Fibroblast of gingiva (primary cell): ENCODE measurements at regions not wholly inside any gene's neighbourhood (a gene's known extent, or its start where the extent isn't known, plus 50 kb on each side); places are given as distances from the start of the nearest gene placed in this dataset.
"Not testable (repeated sequence)": the region's sequence is repeated elsewhere in the genome, so short reads cannot be mapped to it uniquely, and the experiment has no call there.

Source experiments
- DNase-seq: peaks from one replicate; pipeline ENCODE4 v3.0.0-alpha.2; 2011; ENCODE audit warnings: low read depth

- DNase-seq = no peak
Measured at GRCh38 chr4:116664198-116664597, 421.2 kb downstream of the TRAM1L1 start.

GRCh38 chr4:116639070-116639577 lies 446.3 kb downstream of the TRAM1L1 start:
- DNase-seq = no peak

- DNase-seq = no peak
Measured at GRCh38 chr4:116638592-116638991, 446.8 kb downstream of the TRAM1L1 start.

GRCh38 chr4:116636917-116637316 lies 448.5 kb downstream of the TRAM1L1 start:
- no peak for DNase-seq

DNA sequence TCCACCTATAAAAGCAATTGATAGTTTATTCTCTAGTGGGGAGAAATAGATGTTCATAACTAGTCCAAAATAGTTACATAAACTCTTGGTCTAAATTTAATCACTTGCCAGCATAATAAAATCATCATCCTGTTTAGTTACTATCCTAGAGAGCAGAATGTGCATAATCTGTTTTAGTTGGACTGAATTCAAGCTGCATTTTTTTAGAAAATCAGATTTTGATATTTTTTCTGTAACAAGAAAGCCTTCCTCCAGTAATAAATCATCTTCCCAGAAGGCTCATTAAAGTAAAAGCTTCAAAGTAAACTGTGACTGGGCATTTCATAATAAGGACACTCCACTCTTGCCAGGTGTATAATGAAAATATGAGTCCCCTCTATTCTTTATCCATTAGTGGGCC lies 453.1 kb downstream of the TRAM1L1 start:
- no peak for DNase-seq

DNA sequence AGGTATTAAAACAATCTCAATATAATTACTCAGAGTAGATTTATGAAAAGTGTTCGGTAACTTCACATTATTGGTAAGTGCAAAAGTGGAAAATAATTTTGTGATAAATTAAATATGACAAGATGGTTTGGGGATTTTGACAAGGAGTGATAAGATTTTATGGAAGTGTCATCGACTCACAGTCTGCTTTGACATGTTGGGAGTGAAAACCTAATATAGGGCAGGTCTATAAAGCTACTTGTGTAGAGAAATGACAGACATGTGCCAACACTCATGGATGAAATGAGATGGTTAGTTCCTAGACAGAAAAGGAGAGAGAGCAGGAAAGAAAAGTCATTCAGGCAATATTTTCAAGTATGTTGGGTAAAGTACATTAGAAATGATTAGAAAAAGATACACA lies 456.8 kb downstream of the TRAM1L1 start:
- DNase-seq = no peak

DNA sequence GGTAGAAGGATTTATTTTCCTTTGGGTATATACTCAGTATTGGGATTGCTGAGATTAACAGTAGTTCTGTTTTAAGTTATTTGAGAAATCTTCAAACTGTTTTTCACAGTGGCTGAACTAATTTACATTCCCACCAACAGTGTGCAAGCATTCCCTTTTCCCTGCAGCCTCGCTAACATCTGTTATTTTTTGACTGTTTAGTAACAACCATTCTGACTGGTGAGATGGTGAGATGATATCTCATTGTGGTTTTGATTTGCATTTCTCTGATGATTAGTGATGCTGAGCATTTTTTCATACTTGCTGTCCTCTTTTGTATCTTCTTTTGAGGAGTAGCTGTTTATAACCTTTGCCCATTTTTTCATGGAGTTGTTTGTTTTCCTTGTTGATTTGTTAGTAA lies 457.8 kb downstream of the TRAM1L1 start:
- no peak for DNase-seq

DNA sequence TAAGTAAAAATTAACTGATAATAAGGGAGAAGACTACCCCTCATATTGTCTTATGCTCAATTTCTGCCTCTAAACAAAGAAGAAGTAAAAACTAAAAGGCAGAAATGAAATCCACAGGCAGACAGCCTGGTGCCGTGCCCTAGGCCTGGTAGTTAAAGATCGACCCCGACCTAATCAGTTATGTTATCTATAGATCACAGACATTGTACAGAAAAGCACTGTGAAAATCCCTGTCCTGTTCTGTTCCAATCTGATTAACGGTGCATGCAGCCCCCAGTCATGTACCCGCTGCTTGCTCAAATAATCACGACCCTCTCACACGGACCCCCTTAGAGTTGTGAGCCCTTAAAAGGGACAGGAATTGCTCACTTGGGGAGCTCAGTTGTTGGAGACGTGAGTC lies 465.9 kb downstream of the TRAM1L1 start:
- DNase-seq = not testable (repeated sequence)

- DNase-seq = no peak
Measured at GRCh38 chr4:116618638-116619037, 466.7 kb downstream of the TRAM1L1 start.

GRCh38 chr4:116603096-116603495 lies 482.3 kb downstream of the TRAM1L1 start:
- no peak for DNase-seq

DNA sequence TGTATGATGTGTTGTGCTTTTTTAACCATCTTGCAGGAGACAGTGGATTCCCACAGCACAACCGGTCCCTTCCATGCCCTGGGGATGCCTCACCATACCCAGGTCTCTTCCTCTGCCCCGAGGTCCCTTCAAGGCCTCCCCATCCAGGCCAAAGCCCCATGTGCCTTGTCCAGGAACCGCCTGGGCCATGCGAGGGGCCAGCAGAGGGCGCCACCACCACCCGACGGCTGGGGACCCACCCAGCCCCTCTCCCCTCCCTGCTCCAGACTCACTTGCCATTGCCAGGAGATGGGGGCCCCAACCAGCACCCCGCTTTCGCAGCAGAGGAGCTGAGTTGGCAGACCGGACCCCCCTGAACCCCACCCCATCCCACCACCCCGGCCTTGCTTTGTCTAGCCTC lies 485.5 kb downstream of the TRAM1L1 start:
- no peak for DNase-seq

- no peak for DNase-seq
Measured at GRCh38 chr4:116598980-116599789, 486.2 kb downstream of the TRAM1L1 start.

DNA sequence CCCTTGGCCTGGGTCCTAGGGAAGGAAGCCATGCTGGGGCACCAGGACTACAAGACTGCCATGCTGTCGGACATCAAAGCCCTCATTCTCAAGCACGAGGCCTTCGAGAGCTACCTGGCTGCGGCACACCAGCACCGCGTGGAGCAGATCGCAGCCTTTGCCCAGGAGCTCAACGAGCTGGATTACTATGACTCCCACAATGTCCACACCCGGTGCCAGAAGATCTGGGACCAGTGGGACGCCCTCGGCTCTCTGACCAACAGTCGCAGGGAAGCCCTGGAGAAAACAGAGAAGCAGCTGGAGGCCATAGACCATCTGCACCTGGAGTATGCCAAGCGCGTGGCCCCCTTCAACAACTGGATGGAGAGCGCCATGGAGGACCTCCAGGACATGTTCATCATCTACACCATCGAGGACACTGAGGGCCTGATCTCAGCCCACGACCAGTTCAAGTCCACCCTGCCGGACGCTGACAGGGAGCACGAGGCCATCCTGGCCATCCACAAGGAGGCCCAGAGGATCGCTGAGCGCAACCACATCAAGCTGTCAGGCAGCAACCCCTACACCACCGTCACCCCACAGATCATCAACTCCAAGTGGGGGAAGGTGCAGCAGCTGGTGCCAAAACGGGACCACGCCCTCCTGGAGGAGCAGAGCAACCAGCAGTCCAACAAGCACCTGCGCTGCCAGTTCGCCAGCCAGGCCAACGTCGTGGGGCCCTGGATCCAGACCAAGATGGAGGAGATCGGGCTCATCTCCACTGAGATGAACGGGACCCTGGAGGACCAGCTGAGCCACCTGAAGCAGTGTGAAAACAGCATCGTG lies 487.0 kb downstream of the TRAM1L1 start:
- DNase-seq = no peak

DNA sequence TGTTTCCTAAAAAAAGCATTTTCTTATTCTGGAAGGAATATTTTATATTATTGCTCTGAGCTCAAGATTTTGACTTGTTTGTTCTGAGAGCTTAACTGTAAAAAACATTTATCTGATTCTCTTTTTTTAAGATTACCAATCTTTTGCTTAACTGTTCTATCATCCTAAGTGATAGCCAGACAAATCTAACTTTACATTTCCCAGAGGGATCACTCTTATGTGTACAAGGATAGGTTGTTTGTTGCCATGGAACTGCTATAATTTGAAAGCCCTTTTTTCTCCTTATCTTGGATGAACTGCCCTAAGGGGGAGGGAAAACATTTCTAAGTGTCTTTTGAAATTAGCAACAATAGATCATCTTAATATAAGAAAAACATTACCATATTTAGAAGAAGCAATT lies 494.7 kb downstream of the TRAM1L1 start:
- DNase-seq = no peak

DNA sequence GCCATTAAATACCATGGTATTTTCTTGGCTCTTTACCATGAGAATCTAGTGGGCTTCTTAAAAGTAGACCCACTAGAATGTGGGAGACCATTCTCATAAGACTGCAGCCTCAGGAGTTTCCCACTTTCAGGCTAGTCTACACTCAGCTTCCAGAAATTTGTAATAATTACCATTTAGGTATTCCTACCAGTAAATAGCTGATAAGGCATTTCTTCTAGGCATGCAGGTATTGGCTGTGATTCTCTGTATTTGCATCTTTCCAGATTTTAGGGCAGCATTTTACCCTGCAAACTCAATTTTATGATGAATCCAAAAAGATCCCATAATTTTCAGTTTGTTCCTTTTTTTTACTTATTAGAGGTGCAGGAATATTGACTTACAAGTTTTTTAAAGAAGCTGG lies 496.6 kb downstream of the TRAM1L1 start:
- DNase-seq = no peak

DNA sequence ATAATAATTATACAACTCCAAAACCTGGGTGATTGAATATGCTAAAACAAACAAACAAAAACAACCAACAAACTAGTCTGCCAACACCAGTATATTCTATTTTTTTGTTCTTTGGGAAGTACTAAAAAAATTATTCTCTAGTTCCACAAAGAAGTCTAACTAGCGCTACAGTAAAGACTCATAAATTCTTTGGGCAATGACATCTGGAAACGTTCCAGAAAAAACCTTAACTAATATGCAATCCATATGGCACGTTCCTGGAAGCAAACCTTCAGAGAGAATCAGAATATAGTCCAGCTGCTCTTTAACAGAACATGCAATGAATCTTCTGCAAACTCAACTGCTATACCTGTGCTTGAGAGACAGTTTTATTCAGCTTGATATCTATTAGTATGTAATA lies 500.1 kb downstream of the TRAM1L1 start:
- DNase-seq = no peak

DNA sequence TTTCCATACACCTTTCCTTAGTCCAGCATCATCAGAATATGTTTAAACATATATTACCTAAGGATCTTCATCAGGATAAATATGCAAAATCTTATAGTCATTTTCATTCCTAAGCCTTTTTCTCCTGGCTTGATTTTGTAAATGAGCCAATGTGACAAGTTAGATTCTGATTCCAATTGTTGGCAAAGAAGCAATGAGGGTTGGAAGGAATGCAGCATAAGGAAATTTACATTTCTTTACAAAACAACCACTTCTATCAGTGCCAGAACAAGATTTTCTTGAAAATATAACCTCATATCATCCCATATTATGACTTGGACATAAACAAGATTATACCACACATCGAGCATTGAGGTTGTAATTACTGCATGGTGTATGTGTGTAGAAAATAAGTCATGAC lies 508.1 kb downstream of the TRAM1L1 start:
- no peak for DNase-seq

DNA sequence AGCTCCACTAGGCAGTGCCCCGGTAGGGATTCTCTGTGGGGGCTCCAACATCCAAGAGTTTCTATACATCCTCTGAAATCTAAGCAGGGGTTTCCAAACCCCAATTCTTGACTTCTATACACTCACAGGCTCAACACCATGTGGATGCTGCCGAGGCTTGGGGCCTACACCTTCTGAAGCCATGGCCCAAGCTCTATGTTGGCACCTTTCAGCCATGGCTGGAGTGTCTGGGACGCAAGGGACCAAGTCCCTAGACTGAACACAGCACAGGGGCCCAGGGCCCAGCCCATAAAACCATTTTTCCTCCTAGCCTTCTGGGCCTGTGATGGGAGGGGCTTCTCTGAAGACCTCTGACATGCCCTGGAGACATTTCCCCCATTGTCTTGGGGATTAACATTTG lies 511.8 kb downstream of the TRAM1L1 start:
- no peak for DNase-seq

DNA sequence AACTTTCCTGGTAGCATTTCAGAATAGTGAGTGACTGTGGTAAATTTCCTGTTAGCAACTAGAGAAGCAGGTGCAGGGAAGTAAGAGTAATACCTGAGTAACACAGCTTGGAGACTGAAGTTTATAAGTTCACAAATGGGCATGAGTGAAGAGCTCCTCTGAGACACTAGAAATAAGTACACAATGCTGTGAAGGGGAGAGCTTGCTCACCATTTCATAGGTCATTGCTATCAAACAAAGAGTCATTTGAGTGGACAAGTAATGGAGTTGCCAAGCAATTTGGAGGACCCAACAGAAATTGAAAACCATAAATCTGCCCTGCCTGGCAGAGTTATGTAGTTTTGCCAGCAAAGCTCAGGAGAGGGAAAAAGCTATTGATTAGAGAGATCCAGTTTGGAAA lies 523.6 kb downstream of the TRAM1L1 start:
- no peak for DNase-seq

- DNase-seq = no peak
Measured at GRCh38 chr4:116551806-116552205, 533.6 kb downstream of the TRAM1L1 start.

GRCh38 chr4:116547632-116548031 lies 537.7 kb downstream of the TRAM1L1 start:
- no peak for DNase-seq

DNA sequence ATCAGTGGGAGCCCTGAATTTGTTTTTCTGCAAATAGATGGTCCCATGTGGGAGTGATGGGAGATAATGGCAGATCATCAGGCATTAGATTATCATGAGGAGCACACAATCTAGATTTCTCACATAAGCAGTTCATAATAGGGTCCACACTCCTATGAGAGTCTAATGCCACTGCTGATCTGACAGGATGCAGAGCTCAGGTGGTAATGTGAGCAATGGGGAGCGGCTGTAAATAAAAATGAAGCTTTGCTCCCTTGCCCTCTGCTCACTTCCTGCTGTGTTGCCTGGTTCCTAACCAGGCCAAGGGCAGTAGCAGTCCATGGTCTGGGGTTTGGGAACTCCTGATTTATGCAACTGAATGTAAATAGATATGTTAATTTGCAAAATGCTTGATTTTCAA lies 538.6 kb downstream of the TRAM1L1 start:
- DNase-seq = no peak

- DNase-seq = no peak
Measured at GRCh38 chr4:116544946-116545345, 540.4 kb downstream of the TRAM1L1 start.
